Fibroblast of the conjunctiva (primary cell): ENCODE measurements at regions not wholly inside any gene's neighbourhood (a gene's known extent, or its start where the extent isn't known, plus 50 kb on each side); places are given as distances from the start of the nearest gene placed in this dataset.
"Not testable (repeated sequence)": the region's sequence is repeated elsewhere in the genome, so short reads cannot be mapped to it uniquely, and the experiment has no call there.

Experiments
- DNase-seq: peaks from one replicate; pipeline ENCODE4 v3.0.0-alpha.2; 2010; ENCODE audit warnings: low read depth

- DNase-seq = no peak
These were observed 461.0 kb upstream of the HTR1E start for GRCh38 chr6:86476311-86476710.

- no peak for DNase-seq
These were observed 463.2 kb upstream of the HTR1E start for GRCh38 chr6:86474081-86474480.

- DNase-seq = no peak
These were observed 465.5 kb upstream of the HTR1E start for GRCh38 chr6:86471791-86472190.

GRCh38 chr6:86459978-86460377, 477.4 kb upstream of the HTR1E start:
- no peak for DNase-seq

- no peak for DNase-seq
These were observed 480.5 kb upstream of the HTR1E start for GRCh38 chr6:86456821-86457220.

- no peak for DNase-seq
These were observed 484.1 kb upstream of the HTR1E start for GRCh38 chr6:86453232-86453631.

- DNase-seq = no peak
These were observed 488.9 kb upstream of the HTR1E start for GRCh38 chr6:86448398-86448797.

- DNase-seq = no peak
These were observed 496.7 kb upstream of the HTR1E start for GRCh38 chr6:86440608-86441007.

GRCh38 chr6:86423571-86423970, 513.8 kb upstream of the HTR1E start:
- DNase-seq = no peak

GRCh38 chr6:86412057-86412456, 525.3 kb upstream of the HTR1E start:
- no peak for DNase-seq

- no peak for DNase-seq
These were observed 530.2 kb upstream of the HTR1E start for GRCh38 chr6:86407128-86407527.

- not testable (repeated sequence) for DNase-seq
These were observed 544.5 kb upstream of the HTR1E start for GRCh38 chr6:86392850-86393249.

GRCh38 chr6:86380571-86381125, 556.7 kb upstream of the HTR1E start:
- DNase-seq = no peak

- DNase-seq = no peak
These were observed 579.5 kb upstream of the HTR1E start for GRCh38 chr6:86357877-86358276.

GRCh38 chr6:86355271-86355670, 582.1 kb upstream of the HTR1E start:
- no peak for DNase-seq

GRCh38 chr6:86331919-86332318, 605.4 kb upstream of the HTR1E start:
- DNase-seq = no peak

- DNase-seq = no peak
These were observed 606.0 kb upstream of the HTR1E start for GRCh38 chr6:86331265-86331840.

GRCh38 chr6:86306210-86306609, 631.1 kb upstream of the HTR1E start:
- no peak for DNase-seq

GRCh38 chr6:86285876-86286275, 643.2 kb upstream of the SYNCRIP start:
- DNase-seq = no peak

GRCh38 chr6:86284809-86285480, 642.3 kb upstream of the SYNCRIP start:
- DNase-seq = not testable (repeated sequence)

GRCh38 chr6:86283596-86283995, 640.9 kb upstream of the SYNCRIP start:
- DNase-seq = not testable (repeated sequence)

- no peak for DNase-seq
These were observed 633.4 kb upstream of the SYNCRIP start for GRCh38 chr6:86276056-86276455.

GRCh38 chr6:86273936-86274335, 631.2 kb upstream of the SYNCRIP start:
- no peak for DNase-seq
